PC-3 (cell line): ENCODE measurements at regions not wholly inside any gene's neighbourhood (a gene's known extent, or its start where the extent isn't known, plus 50 kb on each side); places are given as distances from the start of the nearest gene placed in this dataset.

Experiments used
- EZH2phosphoT487 ChIP-seq: fragments of 300-600 bp; sonication (generic); IDR thresholded peaks from 2 replicates; pipeline ENCODE4 v1.6.1; 2018; ENCODE audit warnings: mild to moderate bottlenecking, antibody characterized with exemption, low read length, borderline replicate concordance
- TF ChIP-seq, protein P1 (sequence below): fragments of 300-600 bp; sonication (generic); conservative IDR thresholded peaks from 2 replicates; pipeline ENCODE4 v1.5.1; 2017; ENCODE audit warnings: antibody characterized with exemption, low read depth, mild to moderate bottlenecking, low read length

GRCh38 chrX:122055460-122055859, 1008.0 kb downstream of the GLUD2 start:
- TF ChIP-seq, protein P1, sequence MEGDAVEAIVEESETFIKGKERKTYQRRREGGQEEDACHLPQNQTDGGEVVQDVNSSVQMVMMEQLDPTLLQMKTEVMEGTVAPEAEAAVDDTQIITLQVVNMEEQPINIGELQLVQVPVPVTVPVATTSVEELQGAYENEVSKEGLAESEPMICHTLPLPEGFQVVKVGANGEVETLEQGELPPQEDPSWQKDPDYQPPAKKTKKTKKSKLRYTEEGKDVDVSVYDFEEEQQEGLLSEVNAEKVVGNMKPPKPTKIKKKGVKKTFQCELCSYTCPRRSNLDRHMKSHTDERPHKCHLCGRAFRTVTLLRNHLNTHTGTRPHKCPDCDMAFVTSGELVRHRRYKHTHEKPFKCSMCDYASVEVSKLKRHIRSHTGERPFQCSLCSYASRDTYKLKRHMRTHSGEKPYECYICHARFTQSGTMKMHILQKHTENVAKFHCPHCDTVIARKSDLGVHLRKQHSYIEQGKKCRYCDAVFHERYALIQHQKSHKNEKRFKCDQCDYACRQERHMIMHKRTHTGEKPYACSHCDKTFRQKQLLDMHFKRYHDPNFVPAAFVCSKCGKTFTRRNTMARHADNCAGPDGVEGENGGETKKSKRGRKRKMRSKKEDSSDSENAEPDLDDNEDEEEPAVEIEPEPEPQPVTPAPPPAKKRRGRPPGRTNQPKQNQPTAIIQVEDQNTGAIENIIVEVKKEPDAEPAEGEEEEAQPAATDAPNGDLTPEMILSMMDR = no peak
- no peak for TF ChIP-seq EZH2phosphoT487
